ENCODE measurements at regions not wholly inside any gene's neighbourhood (a gene's known extent, or its start where the extent isn't known, plus 50 kb on each side); places are given as distances from the start of the nearest gene placed in this dataset.

GRCh38 chr2:198811198-198811597, 646.5 kb downstream of the SATB2 start:
- Mint-ChIP-seq H3K4me3 (no peak overlapping the region), H3K27ac (no peak overlapping the region), H3K27me3 (no peaks in the 10 kb centered on the region), H3K4me1 (no peaks in the 10 kb centered on the region), H3K9me3 (ENCODE audit: insufficient read depth) (no peaks in the 10 kb centered on the region)
- DNase-seq, result no peak
- intact Hi-C loops (cut with micrococcal nuclease), result no loop called here
- H3K9me3 ChIP-seq (ENCODE audit: control extremely low read depth in 1 of 3, control insufficient read depth in 2 of 3, insufficient read depth in 1 of 3, low read length in 2 of 3), result no peaks in the 10 kb centered on the region
- H3K4me2 ChIP-seq (replicated peaks; ENCODE audit: low read depth, low read length, poor library complexity, severe bottlenecking), result no peak overlapping the region
- no peak overlapping the region for H3K9ac ChIP-seq (ENCODE audit: low read length)
- ChIA-PET CTCF (no interaction called here), POLR2A (no interaction called here)
- H3K27ac ChIP-seq (ENCODE audit: low read length in 2 of 2), result no peak overlapping the region
- 67% methylated on average over 1 of the region's 3 CpGs for WGBS (ENCODE audit: insufficient coverage)
- ATAC-seq (ENCODE audit: low read depth), result no peak
- TF ChIP-seq EZH2 (IDR thresholded peaks at IDR 0.05; ENCODE audit: borderline replicate concordance, insufficient read depth, low read depth, low read length, poor library complexity, severe bottlenecking) (no peak), CTCF (IDR thresholded peaks at IDR 0.05) (no peak)
- no peak overlapping the region for H3K4me3 ChIP-seq (ENCODE audit: control extremely low read depth in 1 of 5, extremely low read depth in 1 of 5, insufficient read depth in 1 of 5, low read depth in 2 of 5, low read length in 4 of 5)
- no peaks in the 10 kb centered on the region for H4K20me1 ChIP-seq (ENCODE audit: control insufficient read depth, insufficient read depth, low read length, poor library complexity, severe bottlenecking)
- no peaks in the 10 kb centered on the region for H3K27me3 ChIP-seq (replicated peaks in 1 of 4; ENCODE audit: control extremely low read depth in 1 of 4, control insufficient read depth in 3 of 4, insufficient read depth in 4 of 4, low read length in 3 of 4)
- no peaks in the 10 kb centered on the region for H3K79me2 ChIP-seq (ENCODE audit: control insufficient read depth, insufficient read depth, low read length)
- no peaks in the 10 kb centered on the region for H3K4me1 ChIP-seq (ENCODE audit: control insufficient read depth in 2 of 2, insufficient read depth in 2 of 2, low read length in 2 of 2)
- no peak overlapping the region for H2AFZ ChIP-seq (ENCODE audit: insufficient read depth, low read depth, low read length, poor library complexity, severe bottlenecking)
- H3K36me3 ChIP-seq (replicated peaks in 1 of 2; ENCODE audit: control extremely low read depth in 1 of 2, control insufficient read depth in 1 of 2, extremely low read depth in 1 of 2, insufficient read depth in 2 of 2, low read length in 1 of 2), result no peaks in the 10 kb centered on the region

- TF ChIP-seq EZH2 (IDR thresholded peaks at IDR 0.05; ENCODE audit: borderline replicate concordance, insufficient read depth, low read depth, low read length, poor library complexity, severe bottlenecking) (no peak), CTCF (IDR thresholded peaks at IDR 0.05) (no peak)
- H3K4me2 ChIP-seq (replicated peaks; ENCODE audit: low read depth, low read length, poor library complexity, severe bottlenecking), result no peak overlapping the region
- no peak overlapping the region for H3K4me3 Mint-ChIP-seq
- no peak for DNase-seq
- CTCF ChIA-PET, result no interaction called here
- no peaks in the 10 kb centered on the region for H3K4me1 Mint-ChIP-seq
- no peaks in the 10 kb centered on the region for H3K9me3 Mint-ChIP-seq (ENCODE audit: insufficient read depth)
- H3K27ac ChIP-seq (ENCODE audit: low read length in 2 of 2), result no peak overlapping the region
- no peak overlapping the region for H3K9ac ChIP-seq (ENCODE audit: low read length)
- no peak overlapping the region for H2AFZ ChIP-seq (ENCODE audit: insufficient read depth, low read depth, low read length, poor library complexity, severe bottlenecking)
- WGBS (ENCODE audit: insufficient coverage), result no CpG with 5 or more reads among the region's 3 CpGs
- no peaks in the 10 kb centered on the region for H3K27me3 Mint-ChIP-seq
- H3K9me3 ChIP-seq (ENCODE audit: control extremely low read depth in 1 of 3, control insufficient read depth in 2 of 3, insufficient read depth in 1 of 3, low read length in 2 of 3), result no peaks in the 10 kb centered on the region
- no peak overlapping the region for H3K4me3 ChIP-seq (ENCODE audit: control extremely low read depth in 1 of 5, extremely low read depth in 1 of 5, insufficient read depth in 1 of 5, low read depth in 2 of 5, low read length in 4 of 5)
- H3K27ac Mint-ChIP-seq, result no peak overlapping the region
- no peaks in the 10 kb centered on the region for H3K4me1 ChIP-seq (ENCODE audit: control insufficient read depth in 2 of 2, insufficient read depth in 2 of 2, low read length in 2 of 2)
- no peaks in the 10 kb centered on the region for H3K79me2 ChIP-seq (ENCODE audit: control insufficient read depth, insufficient read depth, low read length)
- H4K20me1 ChIP-seq (ENCODE audit: control insufficient read depth, insufficient read depth, low read length, poor library complexity, severe bottlenecking), result no peaks in the 10 kb centered on the region
- H3K27me3 ChIP-seq (replicated peaks in 1 of 4; ENCODE audit: control extremely low read depth in 1 of 4, control insufficient read depth in 3 of 4, insufficient read depth in 4 of 4, low read length in 3 of 4), result no peaks in the 10 kb centered on the region
- H3K36me3 ChIP-seq (replicated peaks in 1 of 2; ENCODE audit: control extremely low read depth in 1 of 2, control insufficient read depth in 1 of 2, extremely low read depth in 1 of 2, insufficient read depth in 2 of 2, low read length in 1 of 2), result no peaks in the 10 kb centered on the region
- ATAC-seq (ENCODE audit: low read depth), result no peak
- intact Hi-C loops (cut with micrococcal nuclease), result no loop called here
- POLR2A ChIA-PET, result no interaction called here
Measured at GRCh38 chr2:198809976-198810375, 647.8 kb downstream of the SATB2 start.
